Keratinocyte (primary cell): ENCODE measurements at regions not wholly inside any gene's neighbourhood (a gene's known extent, or its start where the extent isn't known, plus 50 kb on each side); places are given as distances from the start of the nearest gene placed in this dataset.

Experiments used
- DNase-seq: peaks from one replicate; pipeline ENCODE4 v3.0.0-alpha.2; 2011; ENCODE audit warnings: low read depth, missing footprints, low spot score
- FAIRE-seq: peaks from 2 replicates; lab custom pipeline; 2011; peaks lifted over from hg19 to GRCh38; lab: Jason Lieb, UNC
- H2AFZ ChIP-seq: 2 replicates; pipeline ENCODE4 v1.6.0; 2012; ENCODE audit warnings: low read length, control low read depth, inconsistent platforms; ENCODE audit not compliant: control insufficient read depth
- H3K27ac ChIP-seq: 2 replicates; pipeline ENCODE4 v1.5.1; 2011; ENCODE audit warnings: low read length; ENCODE audit not compliant: control insufficient read depth, insufficient read depth
- H3K27me3 ChIP-seq: 3 replicates; pipeline ENCODE4 v1.6.0; 2011; ENCODE audit warnings: low read length; ENCODE audit not compliant: control insufficient read depth, insufficient read depth; ENCODE audit errors: extremely low read depth
- H3K36me3 ChIP-seq, 2 experiments: 2 replicates in 1 of 2; 3 replicates in 1 of 2; pipeline ENCODE4 v1.5.1; 2011; ENCODE audit warnings: low read length in 2 of 2, mild to moderate bottlenecking in 1 of 2; ENCODE audit not compliant: control insufficient read depth in 2 of 2, insufficient read depth in 2 of 2; ENCODE audit errors: extremely low read depth in 1 of 2
- H3K4me1 ChIP-seq: 3 replicates; pipeline ENCODE4 v1.5.1; 2011; ENCODE audit warnings: low read length; ENCODE audit not compliant: control insufficient read depth, insufficient read depth; ENCODE audit errors: extremely low read depth
- H3K4me2 ChIP-seq: 3 replicates; pipeline ENCODE4 v1.6.0; 2011; ENCODE audit warnings: low read depth, low read length; ENCODE audit not compliant: control insufficient read depth, insufficient read depth; ENCODE audit errors: extremely low read depth
- H3K4me3 ChIP-seq, 3 experiments: fragments of 200-600 bp in 1 of 3; sonication (generic) in 1 of 3; 2 replicates in 2 of 3; 3 replicates in 1 of 3; pipeline ENCODE4 v1.5.1; 2011 to 2016; ENCODE audit warnings: low read length in 3 of 3, mild to moderate bottlenecking in 3 of 3, control low read depth in 2 of 3, inconsistent platforms in 1 of 3, low read depth in 1 of 3, mixed read lengths in 1 of 3, mixed run types in 1 of 3, moderate library complexity in 1 of 3; ENCODE audit not compliant: control insufficient read depth in 2 of 3, insufficient read depth in 2 of 3; ENCODE audit errors: extremely low read depth in 1 of 3
- H3K79me2 ChIP-seq: 2 replicates; pipeline ENCODE4 v1.6.0; 2012; ENCODE audit warnings: low read length; ENCODE audit not compliant: control insufficient read depth, insufficient read depth
- H3K9ac ChIP-seq: 3 replicates; pipeline ENCODE4 v1.6.0; 2011; ENCODE audit warnings: low read length; ENCODE audit not compliant: control insufficient read depth, insufficient read depth; ENCODE audit errors: extremely low read depth
- H3K9me1 ChIP-seq: 3 replicates; pipeline ENCODE4 v1.6.0; 2011; ENCODE audit warnings: low read length; ENCODE audit not compliant: control insufficient read depth, insufficient read depth; ENCODE audit errors: extremely low read depth
- H3K9me3 ChIP-seq: 2 replicates; pipeline ENCODE4 v1.5.1; 2012; ENCODE audit warnings: low read depth, low read length; ENCODE audit not compliant: control insufficient read depth
- H4K20me1 ChIP-seq: 3 replicates; pipeline ENCODE4 v1.6.0; 2011; ENCODE audit warnings: low read length; ENCODE audit not compliant: control insufficient read depth, insufficient read depth; ENCODE audit errors: extremely low read depth
- EZH2 ChIP-seq: IDR thresholded peaks from one replicate; pipeline ENCODE4 v1.6.1; 2012; ENCODE audit warnings: inconsistent platforms, mild to moderate bottlenecking, low read length, moderate library complexity
- dilution Hi-C: fragments of 300-500 bp; cut with MboI; formaldehyde crosslinking; loops from one replicate; pipeline ENCODE4 v1.7.0; 2020; ENCODE audit warnings: low sequenced_read_pairs; ENCODE audit not compliant: extremely low pct_ligation_motif_present
- TF ChIP-seq, protein P1 (sequence below), 3 experiments: IDR thresholded peaks in 1 of 3; conservative IDR thresholded peaks in 1 of 3; optimal IDR thresholded peaks in 1 of 3; 2 replicates in 2 of 3; 3 replicates in 1 of 3; pipeline versions ENCODE3 to v1.5.1; 2011; ENCODE audit warnings: low read length in 3 of 3, mild to moderate bottlenecking in 3 of 3, moderate library complexity in 2 of 3, control low read depth in 1 of 3, inconsistent platforms in 1 of 3; ENCODE audit not compliant: insufficient read depth in 2 of 3; ENCODE audit errors: extremely low read depth in 1 of 3

DNA sequence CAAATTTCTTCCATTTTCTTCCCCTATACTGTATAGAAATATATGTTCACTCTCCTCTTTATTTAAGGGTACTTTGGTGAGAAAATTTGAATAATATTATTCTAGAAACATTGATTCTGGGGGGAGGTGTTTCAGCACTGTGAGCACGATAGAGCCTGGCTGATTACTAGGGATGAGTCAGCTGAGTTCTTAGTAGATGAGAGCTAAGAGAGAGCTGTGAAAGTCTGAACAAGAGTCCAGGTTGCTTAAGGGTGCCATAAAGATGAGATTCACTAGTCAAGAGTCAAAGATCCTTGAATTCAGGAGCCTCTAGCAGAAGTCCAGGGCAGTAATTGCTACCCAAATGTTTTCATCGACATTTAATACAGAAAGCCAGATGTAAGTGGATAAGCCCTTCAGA lies 756.6 kb upstream of the API5 start:
- Histone ChIP-seq H3K27ac (no peak overlapping the region), H3K27me3 (no peaks in the 10 kb centered on the region), H3K9ac (no peak overlapping the region), H3K4me2 (no peak overlapping the region), H3K4me3 (no peak overlapping the region), H4K20me1 (no peaks in the 10 kb centered on the region), H3K4me1 (no peaks in the 10 kb centered on the region), H3K9me1 (no peaks in the 10 kb centered on the region), H3K79me2 (no peaks in the 10 kb centered on the region), H2AFZ (no peak overlapping the region), H3K36me3 (no peaks in the 10 kb centered on the region), H3K9me3 (no peaks in the 10 kb centered on the region)
- no peak for DNase-seq
- dilution Hi-C loops = no loop called here
- TF ChIP-seq EZH2 = no peak
- TF ChIP-seq, protein P1, sequence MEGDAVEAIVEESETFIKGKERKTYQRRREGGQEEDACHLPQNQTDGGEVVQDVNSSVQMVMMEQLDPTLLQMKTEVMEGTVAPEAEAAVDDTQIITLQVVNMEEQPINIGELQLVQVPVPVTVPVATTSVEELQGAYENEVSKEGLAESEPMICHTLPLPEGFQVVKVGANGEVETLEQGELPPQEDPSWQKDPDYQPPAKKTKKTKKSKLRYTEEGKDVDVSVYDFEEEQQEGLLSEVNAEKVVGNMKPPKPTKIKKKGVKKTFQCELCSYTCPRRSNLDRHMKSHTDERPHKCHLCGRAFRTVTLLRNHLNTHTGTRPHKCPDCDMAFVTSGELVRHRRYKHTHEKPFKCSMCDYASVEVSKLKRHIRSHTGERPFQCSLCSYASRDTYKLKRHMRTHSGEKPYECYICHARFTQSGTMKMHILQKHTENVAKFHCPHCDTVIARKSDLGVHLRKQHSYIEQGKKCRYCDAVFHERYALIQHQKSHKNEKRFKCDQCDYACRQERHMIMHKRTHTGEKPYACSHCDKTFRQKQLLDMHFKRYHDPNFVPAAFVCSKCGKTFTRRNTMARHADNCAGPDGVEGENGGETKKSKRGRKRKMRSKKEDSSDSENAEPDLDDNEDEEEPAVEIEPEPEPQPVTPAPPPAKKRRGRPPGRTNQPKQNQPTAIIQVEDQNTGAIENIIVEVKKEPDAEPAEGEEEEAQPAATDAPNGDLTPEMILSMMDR (optimal IDR thresholded peaks at IDR 0.05 in 1 of 3, IDR thresholded peaks at IDR 0.05 in 1 of 3, conservative IDR thresholded peaks at IDR 0.05 in 1 of 3; ENCODE audit: extremely low read depth in 1 of 3, insufficient read depth in 2 of 3, low read length in 3 of 3) = no peak
- FAIRE-seq = peak; percentile 41

DNA sequence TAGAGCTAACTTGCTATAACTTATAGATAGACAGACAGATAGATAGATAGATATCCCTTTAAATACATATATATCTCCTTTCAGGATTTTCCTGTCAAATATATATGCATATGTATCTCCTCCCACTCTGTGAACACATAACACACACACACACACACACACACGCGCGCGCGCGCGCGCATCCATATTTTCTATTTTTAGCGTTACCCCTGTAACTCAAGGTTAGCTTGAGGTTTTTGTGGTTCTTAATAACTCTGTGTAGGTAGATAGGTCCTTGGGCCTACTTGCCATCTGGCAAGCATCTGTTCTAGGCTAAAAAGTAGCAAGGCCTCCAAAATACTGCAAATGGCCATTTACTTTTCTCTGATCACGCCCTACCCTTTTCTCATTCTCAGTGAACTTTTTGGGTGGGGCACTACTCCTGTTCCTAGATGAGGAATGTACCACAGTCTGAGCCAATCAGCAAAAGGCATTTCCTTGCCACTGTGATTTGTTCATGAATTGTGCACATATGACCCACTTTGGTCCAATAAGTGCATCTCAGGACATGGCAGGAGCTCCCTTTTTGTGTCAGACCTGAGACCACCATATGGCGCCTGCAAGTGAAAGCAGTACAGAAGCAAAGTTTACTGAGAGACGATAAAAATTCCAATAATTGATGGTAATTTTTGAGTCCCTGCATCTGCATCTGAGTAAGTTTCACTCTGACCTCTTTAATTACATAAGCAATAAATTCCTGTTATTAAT lies 740.5 kb upstream of the API5 start:
- Histone ChIP-seq H3K9ac (no peak overlapping the region), H3K79me2 (no peaks in the 10 kb centered on the region), H3K27ac (no peak overlapping the region), H4K20me1 (no peaks in the 10 kb centered on the region), H3K9me3 (no peaks in the 10 kb centered on the region), H3K4me3 (no peak overlapping the region), H3K4me2 (no peak overlapping the region), H2AFZ (no peak overlapping the region), H3K9me1 (no peaks in the 10 kb centered on the region), H3K27me3 (no peaks in the 10 kb centered on the region), H3K4me1 (peaks cover 2% of the 10 kb centered on the region), H3K36me3 (no peaks in the 10 kb centered on the region)
- no peak for FAIRE-seq
- dilution Hi-C loops = no loop called here
- TF ChIP-seq EZH2 = no peak
- no peak for DNase-seq
